GM06990 (cell line): ENCODE measurements at regions not wholly inside any gene's neighbourhood (a gene's known extent, or its start where the extent isn't known, plus 50 kb on each side); places are given as distances from the start of the nearest gene placed in this dataset.

Source experiments
- DNase-seq: peaks from one replicate; pipeline ENCODE4 v3.0.0-alpha.2; 2011; ENCODE audit not compliant: insufficient read length; ENCODE audit errors: extremely low read depth
- H3K27me3 ChIP-seq: replicated peaks from 2 replicates; pipeline ENCODE4 v1.6.0; 2011; ENCODE audit warnings: low read length; ENCODE audit not compliant: control insufficient read depth, insufficient read depth
- H3K36me3 ChIP-seq: 2 replicates; pipeline ENCODE4 v1.5.1; 2011; ENCODE audit warnings: low read length; ENCODE audit not compliant: control insufficient read depth, insufficient read depth
- H3K4me3 ChIP-seq: replicated peaks from 2 replicates; pipeline ENCODE4 v1.5.1; 2011; ENCODE audit warnings: low read depth, mild to moderate bottlenecking, control low read depth, low read length
- TF ChIP-seq, protein P1 (sequence below): IDR thresholded peaks from 2 replicates; pipeline ENCODE4 v1.5.1; 2011; ENCODE audit warnings: low read length, control low read depth, mild to moderate bottlenecking, inconsistent platforms; ENCODE audit not compliant: insufficient read depth, poor library complexity, severe bottlenecking

- H3K36me3 ChIP-seq: no peaks in the 10 kb centered on the region
- H3K4me3 ChIP-seq: no peak overlapping the region
- TF ChIP-seq, protein P1, sequence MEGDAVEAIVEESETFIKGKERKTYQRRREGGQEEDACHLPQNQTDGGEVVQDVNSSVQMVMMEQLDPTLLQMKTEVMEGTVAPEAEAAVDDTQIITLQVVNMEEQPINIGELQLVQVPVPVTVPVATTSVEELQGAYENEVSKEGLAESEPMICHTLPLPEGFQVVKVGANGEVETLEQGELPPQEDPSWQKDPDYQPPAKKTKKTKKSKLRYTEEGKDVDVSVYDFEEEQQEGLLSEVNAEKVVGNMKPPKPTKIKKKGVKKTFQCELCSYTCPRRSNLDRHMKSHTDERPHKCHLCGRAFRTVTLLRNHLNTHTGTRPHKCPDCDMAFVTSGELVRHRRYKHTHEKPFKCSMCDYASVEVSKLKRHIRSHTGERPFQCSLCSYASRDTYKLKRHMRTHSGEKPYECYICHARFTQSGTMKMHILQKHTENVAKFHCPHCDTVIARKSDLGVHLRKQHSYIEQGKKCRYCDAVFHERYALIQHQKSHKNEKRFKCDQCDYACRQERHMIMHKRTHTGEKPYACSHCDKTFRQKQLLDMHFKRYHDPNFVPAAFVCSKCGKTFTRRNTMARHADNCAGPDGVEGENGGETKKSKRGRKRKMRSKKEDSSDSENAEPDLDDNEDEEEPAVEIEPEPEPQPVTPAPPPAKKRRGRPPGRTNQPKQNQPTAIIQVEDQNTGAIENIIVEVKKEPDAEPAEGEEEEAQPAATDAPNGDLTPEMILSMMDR: no peak
- DNase-seq: no peak
- H3K27me3 ChIP-seq: no peaks in the 10 kb centered on the region
Observed at GRCh38 chr16:9300252-9300651, 208.8 kb downstream of the HAPSTR1 start.

GRCh38 chr16:9302072-9302471, 210.6 kb downstream of the HAPSTR1 start:
- no peaks in the 10 kb centered on the region for H3K27me3 ChIP-seq
- H3K4me3 ChIP-seq: no peak overlapping the region
- no peak for DNase-seq
- TF ChIP-seq, protein P1: no peak
- no peaks in the 10 kb centered on the region for H3K36me3 ChIP-seq

DNA sequence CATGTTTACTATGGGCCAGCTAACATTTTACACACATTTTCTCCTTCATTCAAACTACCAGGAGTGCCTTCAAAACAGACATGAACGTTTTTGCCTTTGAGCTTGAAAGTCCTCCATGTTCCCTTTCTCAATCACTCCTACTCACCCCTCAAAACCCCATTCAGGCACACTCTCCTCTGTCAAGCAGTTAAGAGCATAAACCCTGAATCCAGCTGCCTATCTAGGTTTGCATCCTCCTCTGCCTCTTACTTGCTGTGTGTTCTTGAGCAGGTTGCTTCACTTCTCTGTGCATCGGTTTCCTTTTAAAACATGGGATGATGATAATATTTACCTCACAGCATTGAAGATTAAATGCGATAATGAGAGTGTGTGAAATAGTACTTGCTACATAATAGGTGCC, 215.3 kb downstream of the HAPSTR1 start:
- TF ChIP-seq, protein P1: no peak
- H3K36me3 ChIP-seq: no peaks in the 10 kb centered on the region
- no peak for DNase-seq
- no peaks in the 10 kb centered on the region for H3K27me3 ChIP-seq
- no peak overlapping the region for H3K4me3 ChIP-seq

- Histone ChIP-seq H3K27me3 (no peaks in the 10 kb centered on the region), H3K4me3 (no peak overlapping the region), H3K36me3 (no peaks in the 10 kb centered on the region)
- TF ChIP-seq, protein P1: no peak
- DNase-seq: no peak
Observed at GRCh38 chr16:9307446-9307845, 216.0 kb downstream of the HAPSTR1 start.

- Histone ChIP-seq H3K27me3 (no peaks in the 10 kb centered on the region), H3K36me3 (no peaks in the 10 kb centered on the region), H3K4me3 (no peak overlapping the region)
- DNase-seq: no peak
- TF ChIP-seq, protein P1: no peak
Observed at GRCh38 chr16:9308356-9308801, 216.9 kb downstream of the HAPSTR1 start.

DNA sequence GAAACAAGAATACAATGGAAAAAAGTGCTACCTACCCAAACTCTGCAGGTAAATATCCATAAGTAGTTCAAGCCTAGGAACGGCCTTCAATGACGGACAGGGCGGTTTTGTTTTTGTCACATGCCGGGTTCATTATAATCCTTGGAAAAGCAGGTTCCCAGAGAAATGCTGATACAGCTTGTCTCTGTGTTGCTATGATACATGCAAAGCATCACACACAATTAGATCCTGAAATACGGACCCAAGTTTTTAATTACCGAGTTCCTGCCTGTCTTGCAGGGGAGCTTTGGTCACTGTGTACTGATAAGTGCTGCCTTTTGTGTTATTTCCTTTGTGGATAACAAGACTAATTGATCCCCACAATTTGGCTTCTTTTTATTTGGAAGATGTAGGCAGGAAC, 217.4 kb downstream of the HAPSTR1 start:
- H3K4me3 ChIP-seq: no peak overlapping the region
- DNase-seq: no peak
- H3K27me3 ChIP-seq: no peaks in the 10 kb centered on the region
- TF ChIP-seq, protein P1: no peak
- no peaks in the 10 kb centered on the region for H3K36me3 ChIP-seq
